Cardiac muscle cell (in vitro differentiated cells and primary cell): ENCODE measurements at regions not wholly inside any gene's neighbourhood (a gene's known extent, or its start where the extent isn't known, plus 50 kb on each side); places are given as distances from the start of the nearest gene placed in this dataset.

ENCODE experiments used
- DNase-seq, 2 donors: peaks; one replicate each; pipeline versions ENCODE4 v3.0.0 to v3.0.0-alpha.2; 2010 to 2017; ENCODE audit warnings: low read depth in 1 of 2, low spot score in 1 of 2
- H3K27ac ChIP-seq: fragments of 200-600 bp; sonication (generic); 2 replicates; pipeline ENCODE4 v1.5.1; 2016
- H3K27me3 ChIP-seq: fragments of 200-600 bp; sonication (generic); 2 replicates; pipeline ENCODE4 v1.6.0; 2016; ENCODE audit warnings: control low read depth
- H3K36me3 ChIP-seq: fragments of 200-600 bp; sonication (generic); 2 replicates; pipeline ENCODE4 v1.5.1; 2016; ENCODE audit warnings: control low read depth
- H3K4me1 ChIP-seq: fragments of 200-600 bp; sonication (generic); 2 replicates; pipeline ENCODE4 v1.8.1; 2017; ENCODE audit warnings: low read depth, mild to moderate bottlenecking, mixed run types
- H3K4me3 ChIP-seq: fragments of 200-600 bp; sonication (generic); 2 replicates; pipeline ENCODE4 v1.5.1; 2016; ENCODE audit warnings: mild to moderate bottlenecking
- H3K9me3 ChIP-seq: fragments of 200-600 bp; sonication (generic); 2 replicates; pipeline ENCODE4 v1.5.1; 2017; ENCODE audit warnings: low read depth, mild to moderate bottlenecking, control low read depth
- CTCF ChIP-seq: IDR thresholded peaks from 2 replicates; pipeline ENCODE4 v1.5.1; 2012; ENCODE audit warnings: low read depth, mild to moderate bottlenecking, low read length

GRCh38 chr20:50315586-50316551 is 125.2 kb downstream of the CEBPB start:
- no peaks in the 10 kb centered on the region for H3K27me3 ChIP-seq
- peak in 1 of 2 donors; percentile 65 for DNase-seq
- TF ChIP-seq CTCF: no peak

GRCh38 chr20:50317116-50317515 is 126.5 kb downstream of the CEBPB start:
- no peaks in the 10 kb centered on the region for H3K9me3 ChIP-seq
- no peaks in the 10 kb centered on the region for H3K27me3 ChIP-seq
- H3K4me3 ChIP-seq: no peak overlapping the region
- H3K4me1 ChIP-seq: peaks cover 26% of the 10 kb centered on the region
- no peak for TF ChIP-seq CTCF
- H3K36me3 ChIP-seq: no peaks in the 10 kb centered on the region
- DNase-seq: no peak
- H3K27ac ChIP-seq: no peak overlapping the region

More at GRCh38 chr20:50315586-50316551, 125.2 kb downstream of the CEBPB start:
- Histone ChIP-seq H3K9me3 (no peaks in the 10 kb centered on the region), H3K27ac (peak overlapping the region; percentile 66), H3K4me1 (peaks cover 19% of the 10 kb centered on the region), H3K4me3 (no peak overlapping the region), H3K36me3 (no peaks in the 10 kb centered on the region)

- DNase-seq: no peak
- no peak overlapping the region for H3K27ac ChIP-seq
- H3K36me3 ChIP-seq: no peaks in the 10 kb centered on the region
- no peak overlapping the region for H3K4me3 ChIP-seq
- TF ChIP-seq CTCF: no peak
- no peaks in the 10 kb centered on the region for H3K9me3 ChIP-seq
- peaks cover 26% of the 10 kb centered on the region for H3K4me1 ChIP-seq
- no peaks in the 10 kb centered on the region for H3K27me3 ChIP-seq
Observed at GRCh38 chr20:50317609-50318008, 127.0 kb downstream of the CEBPB start.

- peaks cover 26% of the 10 kb centered on the region for H3K4me1 ChIP-seq
- H3K36me3 ChIP-seq: no peaks in the 10 kb centered on the region
- H3K27me3 ChIP-seq: no peaks in the 10 kb centered on the region
- no peak overlapping the region for H3K4me3 ChIP-seq
- H3K9me3 ChIP-seq: no peaks in the 10 kb centered on the region
- no peak for TF ChIP-seq CTCF
- no peak overlapping the region for H3K27ac ChIP-seq
- DNase-seq: no peak
Observed at GRCh38 chr20:50318710-50319109, 128.1 kb downstream of the CEBPB start.

GRCh38 chr20:50320005-50320900 is 129.6 kb downstream of the CEBPB start:
- H3K27me3 ChIP-seq: no peaks in the 10 kb centered on the region
- no peak overlapping the region for H3K4me3 ChIP-seq
- H3K36me3 ChIP-seq: no peaks in the 10 kb centered on the region
- peaks cover 25% of the 10 kb centered on the region for H3K4me1 ChIP-seq
- peak overlapping the region; percentile 68 for H3K27ac ChIP-seq
- H3K9me3 ChIP-seq: no peaks in the 10 kb centered on the region
- DNase-seq: no peak
- no peak for TF ChIP-seq CTCF
